SK-N-SH treated with all-trans-retinoic acid at 6 μM for 48 hours (cell line): ENCODE measurements at regions not wholly inside any gene's neighbourhood (a gene's known extent, or its start where the extent isn't known, plus 50 kb on each side); places are given as distances from the start of the nearest gene placed in this dataset.

Source experiments
- GLIS3 ChIP-seq: fragments of 250-450 bp; sonication (Bioruptor Pico); IDR thresholded peaks from 2 replicates; pipeline ENCODE4 v1.5.0; 2020; ENCODE audit warnings: mild to moderate bottlenecking, moderate library complexity
- ZFP3 ChIP-seq: fragments of 250-450 bp; sonication (Bioruptor Pico); IDR thresholded peaks from 2 replicates; pipeline ENCODE4 v1.5.0; 2020; ENCODE audit warnings: mild to moderate bottlenecking, moderate library complexity
- ZNF8 ChIP-seq: fragments of 450-650 bp; formaldehyde crosslinking; IDR thresholded peaks from 2 replicates; pipeline ENCODE4 v1.5.0; 2020; ENCODE audit warnings: mild to moderate bottlenecking, moderate library complexity
- TF ChIP-seq, protein P1 (sequence below): fragments of 250-450 bp; sonication (Bioruptor Pico); IDR thresholded peaks from 2 replicates; pipeline ENCODE4 v1.8.0; 2020; ENCODE audit warnings: mild to moderate bottlenecking, moderate library complexity, borderline replicate concordance

DNA sequence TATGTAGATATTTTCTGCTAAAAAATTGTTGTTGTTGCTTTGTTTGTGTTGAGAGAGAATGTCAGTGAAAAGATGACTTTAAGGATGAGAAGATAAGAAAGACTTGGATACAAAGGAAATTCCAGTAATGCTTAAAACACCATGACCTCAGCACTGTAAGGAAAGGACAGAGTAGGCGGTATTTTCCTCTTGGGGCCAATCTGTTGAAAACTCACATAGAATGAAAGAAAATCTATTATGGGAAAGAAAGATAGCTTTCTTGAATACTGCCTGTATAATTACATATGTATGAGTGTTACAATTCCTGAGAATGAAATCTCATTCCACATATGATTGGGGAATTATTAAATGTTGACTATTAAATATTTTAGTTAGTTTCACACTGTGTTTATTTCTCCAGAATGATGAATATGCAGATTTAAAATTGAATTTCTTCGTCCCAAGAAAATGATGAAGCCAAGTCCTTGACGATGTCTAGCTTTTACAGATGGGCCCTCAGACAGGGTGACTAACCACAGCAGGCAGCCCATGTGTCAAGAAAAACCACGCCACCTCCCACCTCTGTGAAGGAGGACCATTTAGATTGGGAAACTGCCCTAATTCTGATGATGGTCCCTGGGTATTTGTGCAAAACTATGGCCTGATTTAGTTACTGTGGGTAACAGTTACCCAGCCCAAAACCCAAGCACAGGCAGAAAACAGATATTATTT, 49.7 kb upstream of the LMO4 start:
- TF ChIP-seq GLIS3: no peak
- TF ChIP-seq ZFP3 (CRISPR knock-in tag): no peak
- TF ChIP-seq, protein P1, sequence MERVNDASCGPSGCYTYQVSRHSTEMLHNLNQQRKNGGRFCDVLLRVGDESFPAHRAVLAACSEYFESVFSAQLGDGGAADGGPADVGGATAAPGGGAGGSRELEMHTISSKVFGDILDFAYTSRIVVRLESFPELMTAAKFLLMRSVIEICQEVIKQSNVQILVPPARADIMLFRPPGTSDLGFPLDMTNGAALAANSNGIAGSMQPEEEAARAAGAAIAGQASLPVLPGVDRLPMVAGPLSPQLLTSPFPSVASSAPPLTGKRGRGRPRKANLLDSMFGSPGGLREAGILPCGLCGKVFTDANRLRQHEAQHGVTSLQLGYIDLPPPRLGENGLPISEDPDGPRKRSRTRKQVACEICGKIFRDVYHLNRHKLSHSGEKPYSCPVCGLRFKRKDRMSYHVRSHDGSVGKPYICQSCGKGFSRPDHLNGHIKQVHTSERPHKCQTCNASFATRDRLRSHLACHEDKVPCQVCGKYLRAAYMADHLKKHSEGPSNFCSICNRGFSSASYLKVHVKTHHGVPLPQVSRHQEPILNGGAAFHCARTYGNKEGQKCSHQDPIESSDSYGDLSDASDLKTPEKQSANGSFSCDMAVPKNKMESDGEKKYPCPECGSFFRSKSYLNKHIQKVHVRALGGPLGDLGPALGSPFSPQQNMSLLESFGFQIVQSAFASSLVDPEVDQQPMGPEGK (CRISPR knock-in tag): no peak
- no peak for TF ChIP-seq ZNF8
